K562 (cell line): ENCODE measurements at regions not wholly inside any gene's neighbourhood (a gene's known extent, or its start where the extent isn't known, plus 50 kb on each side); places are given as distances from the start of the nearest gene placed in this dataset.

Experiments used
- AFF1 ChIP-seq, 2 experiments: fragments of 450-650 bp; IDR thresholded peaks; 2 replicates each; pipeline ENCODE4 v1.6.1; 2018; ENCODE audit warnings: mild to moderate bottlenecking in 2 of 2, low read depth in 1 of 2; ENCODE audit not compliant: partially characterized antibody in 2 of 2
- ATF1 ChIP-seq, 2 experiments: fragments of 450-650 bp in 1 of 2; IDR thresholded peaks; 2 replicates each; pipeline ENCODE4 v1.6.1; 2016; ENCODE audit warnings: missing compliant biosample characterization in 1 of 2, missing genetic modification characterization in 1 of 2
- DMBX1 ChIP-seq: fragments of 250-450 bp; sonication (Bioruptor Pico); IDR thresholded peaks from 2 replicates; pipeline ENCODE4 v1.8.0; 2022; ENCODE audit warnings: inconsistent platforms, mild to moderate bottlenecking, moderate library complexity, borderline replicate concordance
- JUND ChIP-seq, 2 experiments: IDR thresholded peaks; 2 replicates in 1 of 2; 3 replicates in 1 of 2; pipeline ENCODE4 v1.6.1; 2011; ENCODE audit warnings: borderline replicate concordance in 2 of 2, low read depth in 2 of 2, low read length in 2 of 2, improper control_type of control experiment in 1 of 2, missing biosample characterization in 1 of 2, missing genetic modification characterization in 1 of 2, missing genetic modification reagents in 1 of 2
- NFXL1 ChIP-seq: fragments of 450-650 bp; formaldehyde crosslinking; IDR thresholded peaks from 2 replicates; pipeline ENCODE4 v1.4.0; 2021; ENCODE audit warnings: mild to moderate bottlenecking
- NR2C1 ChIP-seq, 2 experiments: fragments of 450-650 bp; IDR thresholded peaks; 2 replicates each; pipeline ENCODE4 v1.6.1; 2017; ENCODE audit warnings: mild to moderate bottlenecking in 2 of 2, antibody characterized with exemption in 1 of 2, inconsistent platforms in 1 of 2, missing compliant biosample characterization in 1 of 2, missing genetic modification characterization in 1 of 2
- RHOXF2B ChIP-seq: fragments of 250-450 bp; sonication (Bioruptor Pico); conservative IDR thresholded peaks from 2 replicates; pipeline ENCODE4 v1.5.1; 2021
- TEAD2 ChIP-seq: fragments of 450-650 bp; IDR thresholded peaks from 2 replicates; pipeline ENCODE4 v1.6.1; 2016; ENCODE audit warnings: missing genetic modification characterization, control low read depth, missing compliant biosample characterization
- THAP12 ChIP-seq: fragments of 250-450 bp; sonication (Bioruptor Pico); IDR thresholded peaks from 2 replicates; pipeline ENCODE4 v1.9.0; 2021; ENCODE audit warnings: mild to moderate bottlenecking, inconsistent platforms
- USF1 ChIP-seq: sonication (generic); formaldehyde crosslinking; IDR thresholded peaks from 2 replicates; pipeline ENCODE4 v1.9.0; 2022; ENCODE audit warnings: mild to moderate bottlenecking, missing genetic modification reagents
- ZNF398 ChIP-seq: fragments of 250-450 bp; sonication (Bioruptor Pico); IDR thresholded peaks from 2 replicates; pipeline ENCODE4 v1.8.0; 2021; ENCODE audit warnings: moderate library complexity, mild to moderate bottlenecking, inconsistent platforms
- ZNF584 ChIP-seq: fragments of 200-800 bp; sonication (Bioruptor generic); IDR thresholded peaks from 2 replicates; pipeline ENCODE4 v1.6.1; 2016; ENCODE audit warnings: low read depth, mild to moderate bottlenecking, missing genetic modification characterization, missing compliant biosample characterization
- TF ChIP-seq, protein P1 (sequence below): IDR thresholded peaks from 2 replicates; pipeline ENCODE4 v1.6.1; 2011; ENCODE audit warnings: borderline replicate concordance, low read depth, mild to moderate bottlenecking, moderate library complexity, low read length; ENCODE audit not compliant: insufficient read depth, poor library complexity, severe bottlenecking

DNA sequence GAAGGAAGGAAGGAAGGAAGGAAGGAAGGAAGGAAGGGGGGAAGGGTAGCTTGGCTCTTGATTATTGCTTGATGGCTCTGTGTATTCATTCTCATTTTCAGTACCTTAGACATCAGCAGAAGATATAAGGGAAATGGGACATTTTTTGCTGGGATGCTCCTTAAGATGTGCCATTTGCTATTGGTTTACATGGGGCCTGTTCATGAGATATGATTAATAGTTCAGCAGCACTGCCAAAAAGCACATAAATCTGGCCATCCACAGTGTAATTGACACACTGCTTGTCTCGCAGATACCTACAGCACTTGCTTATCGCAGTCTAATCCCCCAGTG lies 137.5 kb upstream of the JARID2 start (continued):
- TF ChIP-seq AFF1 (IDR thresholded peaks at IDR 0.05; ENCODE audit: low read depth in 1 of 2, partially characterized antibody in 2 of 2) (no peak), DMBX1 (CRISPR knock-in tag) (no peak), TEAD2 (tag) (no peak), USF1 (CRISPR knock-in tag) (no peak), NR2C1 (IDR thresholded peaks at IDR 0.05) (no peak), NR2C1 (tag; IDR thresholded peaks at IDR 0.05) (no peak), NFXL1 (CRISPR knock-in tag) (no peak), ATF1 (CRISPR knock-in tag; IDR thresholded peaks at IDR 0.05) (no peak), ATF1 (tag; IDR thresholded peaks at IDR 0.05) (no peak), JUND (IDR thresholded peaks at IDR 0.05; ENCODE audit: borderline replicate concordance, low read depth, low read length) (no peak), JUND (tag; IDR thresholded peaks at IDR 0.05; ENCODE audit: borderline replicate concordance, low read depth, low read length) (no peak), THAP12 (CRISPR knock-in tag) (no peak), ZNF398 (CRISPR knock-in tag) (no peak), ZNF584 (CRISPR knock-in tag) (no peak), RHOXF2B (no peak)
- TF ChIP-seq, protein P1, sequence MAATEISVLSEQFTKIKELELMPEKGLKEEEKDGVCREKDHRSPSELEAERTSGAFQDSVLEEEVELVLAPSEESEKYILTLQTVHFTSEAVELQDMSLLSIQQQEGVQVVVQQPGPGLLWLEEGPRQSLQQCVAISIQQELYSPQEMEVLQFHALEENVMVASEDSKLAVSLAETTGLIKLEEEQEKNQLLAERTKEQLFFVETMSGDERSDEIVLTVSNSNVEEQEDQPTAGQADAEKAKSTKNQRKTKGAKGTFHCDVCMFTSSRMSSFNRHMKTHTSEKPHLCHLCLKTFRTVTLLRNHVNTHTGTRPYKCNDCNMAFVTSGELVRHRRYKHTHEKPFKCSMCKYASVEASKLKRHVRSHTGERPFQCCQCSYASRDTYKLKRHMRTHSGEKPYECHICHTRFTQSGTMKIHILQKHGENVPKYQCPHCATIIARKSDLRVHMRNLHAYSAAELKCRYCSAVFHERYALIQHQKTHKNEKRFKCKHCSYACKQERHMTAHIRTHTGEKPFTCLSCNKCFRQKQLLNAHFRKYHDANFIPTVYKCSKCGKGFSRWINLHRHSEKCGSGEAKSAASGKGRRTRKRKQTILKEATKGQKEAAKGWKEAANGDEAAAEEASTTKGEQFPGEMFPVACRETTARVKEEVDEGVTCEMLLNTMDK: no peak
